NCI-H1048 (cell line): ENCODE measurements at regions not wholly inside any gene's neighbourhood (a gene's known extent, or its start where the extent isn't known, plus 50 kb on each side); places are given as distances from the start of the nearest gene placed in this dataset.
"Not testable (repeated sequence)": the region's sequence is repeated elsewhere in the genome, so short reads cannot be mapped to it uniquely, and the experiment has no call there.

Experiments used
- DNase-seq: peaks from one replicate; lab custom pipeline; 2025; lab: John Stamatoyannopoulos, UW

GRCh38 chr1:66460776-66461175, 73.2 kb upstream of the SGIP1 start:
- DNase-seq: no peak

GRCh38 chr1:66462313-66462712, 71.6 kb upstream of the SGIP1 start:
- no peak for DNase-seq

- DNase-seq: no peak
Measured at GRCh38 chr1:66464351-66464750, 69.6 kb upstream of the SGIP1 start.

GRCh38 chr1:66464802-66465201, 69.2 kb upstream of the SGIP1 start:
- no peak for DNase-seq

- DNase-seq: not testable (repeated sequence)
Measured at GRCh38 chr1:66466695-66467094, 67.3 kb upstream of the SGIP1 start.

GRCh38 chr1:66468722-66469121, 65.2 kb upstream of the SGIP1 start:
- DNase-seq: no peak

GRCh38 chr1:66475940-66476339, 58.0 kb upstream of the SGIP1 start:
- DNase-seq: no peak

- no peak for DNase-seq
Measured at GRCh38 chr1:66476774-66477173, 57.2 kb upstream of the SGIP1 start.

- DNase-seq: no peak
Measured at GRCh38 chr1:66478116-66478515, 55.8 kb upstream of the SGIP1 start.

GRCh38 chr1:66480162-66480561, 53.8 kb upstream of the SGIP1 start:
- DNase-seq: peak; percentile 46

- DNase-seq: not testable (repeated sequence)
Measured at GRCh38 chr1:66481215-66481614, 52.7 kb upstream of the SGIP1 start.
